Ascending aorta (tissue), 2 donors: ENCODE measurements at regions not wholly inside any gene's neighbourhood (a gene's known extent, or its start where the extent isn't known, plus 50 kb on each side); places are given as distances from the start of the nearest gene placed in this dataset.
A peak's percentile ranks its signal among the peaks of the same experiment; 100 is the strongest.

Source experiments
- DNase-seq, 2 donors: peaks; one replicate each; pipeline ENCODE4 v3.0.0-alpha.2; 2019; ENCODE audit warnings: low spot score in 2 of 2
- H3K27ac ChIP-seq, 2 donors: fragments of 200-600 bp; sonication (generic); one replicate each; pipeline ENCODE4 v1.5.1; 2016 to 2017; ENCODE audit warnings: mild to moderate bottlenecking in 1 of 2
- H3K27me3 ChIP-seq: fragments of 200-600 bp; sonication (generic); one replicate; pipeline ENCODE4 v1.5.1; 2017
- H3K36me3 ChIP-seq, 2 donors: fragments of 200-600 bp; sonication (generic); one replicate each; pipeline ENCODE4 v1.5.1; 2016
- H3K4me1 ChIP-seq, 2 donors: fragments of 200-600 bp; sonication (generic); one replicate each; pipeline ENCODE4 v1.5.1; 2016 to 2017; ENCODE audit warnings: mild to moderate bottlenecking in 1 of 2
- H3K4me3 ChIP-seq, 2 donors: fragments of 200-600 bp; sonication (generic); one replicate each; pipeline ENCODE4 v1.5.1; 2016 to 2017; ENCODE audit warnings: mild to moderate bottlenecking in 1 of 2
- H3K9me3 ChIP-seq, 2 donors: fragments of 200-600 bp; sonication (generic); one replicate each; pipeline ENCODE4 v1.5.1; 2016
- intact Hi-C: fragments of 100-400 bp; cut with DNase I; formaldehyde crosslinking; loops from one replicate; pipeline ENCODE4 v1.15.1; 2023
- TF ChIP-seq, protein P1 (sequence below), 3 experiments: fragments of 200-600 bp in 2 of 3; fragments of 450-650 bp in 1 of 3; sonication (generic) in 2 of 3; IDR thresholded peaks; one replicate each; pipeline ENCODE4 v1.5.1; 2016 to 2019; ENCODE audit warnings: antibody characterized with exemption in 3 of 3, mild to moderate bottlenecking in 1 of 3, moderate library complexity in 1 of 3

DNA sequence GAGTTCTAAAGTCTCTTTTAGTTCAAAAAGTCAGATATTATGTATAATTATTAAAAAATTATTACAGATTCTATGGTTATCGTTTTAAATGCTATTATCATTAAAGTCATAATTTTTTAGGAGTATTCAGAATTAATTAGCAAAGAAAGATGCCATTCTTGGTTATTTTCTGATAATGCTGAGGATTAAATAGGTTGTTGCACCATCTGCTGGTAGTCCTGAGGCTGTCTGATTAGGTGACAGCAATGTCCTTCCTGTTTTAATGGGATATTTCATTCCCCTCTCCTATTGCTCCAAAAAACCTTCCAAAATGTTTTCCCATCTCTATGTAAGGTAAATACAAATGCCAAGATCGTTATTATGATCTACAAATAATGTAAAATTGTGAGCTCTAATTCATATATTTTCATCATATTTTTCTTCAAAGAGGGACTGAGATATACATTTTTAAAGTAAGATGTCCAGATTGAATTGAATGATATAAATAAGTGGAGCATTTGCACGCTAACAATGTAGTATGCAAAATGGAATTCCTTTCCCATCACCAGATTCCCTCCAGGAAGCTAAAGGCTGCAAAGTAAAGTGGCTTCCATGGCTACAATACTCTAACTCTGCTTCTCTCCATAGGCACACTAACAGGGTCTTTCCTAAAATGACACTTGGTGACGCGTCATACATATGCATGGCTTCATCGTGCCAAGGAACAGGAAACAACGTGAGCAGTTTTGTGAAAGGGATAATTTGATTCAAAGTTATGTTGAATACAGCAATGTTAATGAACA is 58.8 kb upstream of the AKR1E2 start:
- intact Hi-C loops: loop anchor here (2.0 to 10.0 kb wide), 7 partner anchors 105 to 1570 kb away; no protein-coding TSS in a partner anchor
- Histone ChIP-seq H3K9me3 (no peaks in the 10 kb centered on the region), H3K4me1 (peaks cover 0 to 15% of the 10 kb centered on the region in 2 donors), H3K4me3 (no peak overlapping the region), H3K36me3 (no peaks in the 10 kb centered on the region), H3K27ac (no peak overlapping the region), H3K27me3 (no peaks in the 10 kb centered on the region)
- DNase-seq: no peak
- TF ChIP-seq, protein P1, sequence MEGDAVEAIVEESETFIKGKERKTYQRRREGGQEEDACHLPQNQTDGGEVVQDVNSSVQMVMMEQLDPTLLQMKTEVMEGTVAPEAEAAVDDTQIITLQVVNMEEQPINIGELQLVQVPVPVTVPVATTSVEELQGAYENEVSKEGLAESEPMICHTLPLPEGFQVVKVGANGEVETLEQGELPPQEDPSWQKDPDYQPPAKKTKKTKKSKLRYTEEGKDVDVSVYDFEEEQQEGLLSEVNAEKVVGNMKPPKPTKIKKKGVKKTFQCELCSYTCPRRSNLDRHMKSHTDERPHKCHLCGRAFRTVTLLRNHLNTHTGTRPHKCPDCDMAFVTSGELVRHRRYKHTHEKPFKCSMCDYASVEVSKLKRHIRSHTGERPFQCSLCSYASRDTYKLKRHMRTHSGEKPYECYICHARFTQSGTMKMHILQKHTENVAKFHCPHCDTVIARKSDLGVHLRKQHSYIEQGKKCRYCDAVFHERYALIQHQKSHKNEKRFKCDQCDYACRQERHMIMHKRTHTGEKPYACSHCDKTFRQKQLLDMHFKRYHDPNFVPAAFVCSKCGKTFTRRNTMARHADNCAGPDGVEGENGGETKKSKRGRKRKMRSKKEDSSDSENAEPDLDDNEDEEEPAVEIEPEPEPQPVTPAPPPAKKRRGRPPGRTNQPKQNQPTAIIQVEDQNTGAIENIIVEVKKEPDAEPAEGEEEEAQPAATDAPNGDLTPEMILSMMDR (IDR thresholded peaks at IDR 0.05): peak; percentile 65 to 81 (median 73)

DNA sequence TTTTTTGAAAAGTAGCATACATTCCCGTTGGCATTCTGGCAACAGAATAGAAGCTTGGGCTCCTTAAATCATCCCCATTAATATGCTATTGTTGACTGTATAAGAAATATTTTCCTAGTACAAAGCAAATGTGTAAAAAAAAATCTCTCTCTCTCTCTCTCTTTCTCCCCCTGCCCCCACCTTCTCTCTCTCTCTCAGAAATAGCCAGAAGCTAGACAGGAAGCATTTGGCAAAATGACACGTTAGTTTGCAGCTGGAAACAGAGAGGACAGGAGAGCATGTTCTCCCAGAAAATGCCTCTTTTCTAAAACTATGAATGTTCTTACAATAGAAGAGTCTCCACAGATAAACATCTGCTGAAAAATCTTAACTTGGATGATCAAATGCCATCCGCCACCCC is 59.6 kb upstream of the AKR1E2 start:
- Histone ChIP-seq H3K4me3 (no peak overlapping the region), H3K9me3 (no peaks in the 10 kb centered on the region), H3K4me1 (peaks cover 0 to 10% of the 10 kb centered on the region in 2 donors), H3K36me3 (no peaks in the 10 kb centered on the region), H3K27me3 (no peaks in the 10 kb centered on the region), H3K27ac (peak overlapping the region in 1 of 2 donors; percentile 37)
- intact Hi-C loops: loop anchor here (2.0 to 10.0 kb wide), 7 partner anchors 104 to 1570 kb away; no protein-coding TSS in a partner anchor
- DNase-seq: no peak
- TF ChIP-seq, protein P1 (IDR thresholded peaks at IDR 0.05): no peak

DNA sequence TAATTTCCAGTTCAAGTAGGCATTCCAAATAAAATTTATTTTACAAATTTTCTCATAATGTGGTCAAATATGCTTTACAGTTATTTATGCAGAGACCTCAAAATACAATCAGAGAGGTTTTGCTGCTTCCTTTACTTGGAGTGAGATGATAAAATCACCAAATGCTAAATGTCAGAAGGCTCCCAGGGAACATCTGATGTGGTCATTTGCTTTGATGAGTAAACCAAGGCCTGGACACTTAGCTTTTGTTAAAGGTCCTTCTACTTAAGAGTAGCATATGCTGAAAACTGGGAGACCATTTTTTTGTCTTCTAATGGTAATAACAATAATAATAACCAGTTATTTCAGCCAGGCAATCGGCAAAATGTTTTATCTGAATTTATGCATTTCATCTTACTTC is 60.6 kb upstream of the AKR1E2 start:
- intact Hi-C loops: loop anchor here (5.0 to 10.0 kb wide), 6 partner anchors 103 to 1533 kb away; no protein-coding TSS in a partner anchor
- no peak for DNase-seq
- Histone ChIP-seq H3K27me3 (no peaks in the 10 kb centered on the region), H3K36me3 (no peaks in the 10 kb centered on the region), H3K27ac (no peak overlapping the region), H3K9me3 (no peaks in the 10 kb centered on the region), H3K4me3 (no peak overlapping the region), H3K4me1 (peaks cover 0 to 5% of the 10 kb centered on the region in 2 donors)
- TF ChIP-seq, protein P1 (IDR thresholded peaks at IDR 0.05): no peak

DNA sequence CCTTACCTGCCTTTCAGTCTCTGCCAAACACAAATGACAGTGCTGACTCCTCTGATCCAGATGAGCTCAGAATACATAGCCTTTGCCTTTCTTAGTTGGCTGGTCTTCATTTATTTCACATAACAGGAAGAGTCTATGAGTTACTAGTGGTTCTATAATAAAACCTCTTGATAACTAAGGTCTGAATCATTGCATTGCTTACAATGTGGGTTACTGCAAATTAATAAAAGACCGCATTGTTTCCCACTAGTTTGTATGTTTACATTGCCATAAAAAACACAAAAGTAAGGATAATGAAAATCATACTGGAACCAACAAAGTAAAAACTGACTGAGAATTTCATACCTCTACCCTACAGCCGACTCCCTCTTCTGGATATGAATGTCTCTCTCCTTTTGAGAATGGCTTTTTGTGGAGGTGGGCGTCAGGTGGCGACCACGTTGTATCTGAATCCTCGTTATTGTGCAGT is 62.0 kb upstream of the AKR1E2 start:
- DNase-seq: no peak
- Histone ChIP-seq H3K4me3 (no peak overlapping the region), H3K27me3 (no peaks in the 10 kb centered on the region), H3K4me1 (peaks cover 0 to 3% of the 10 kb centered on the region in 2 donors), H3K36me3 (no peaks in the 10 kb centered on the region), H3K9me3 (no peaks in the 10 kb centered on the region), H3K27ac (no peak overlapping the region)
- intact Hi-C loops: loop anchor here (10.0 kb wide), 2 partner anchors 699 to 879 kb away; no protein-coding TSS in a partner anchor
- TF ChIP-seq, protein P1 (IDR thresholded peaks at IDR 0.05): no peak

DNA sequence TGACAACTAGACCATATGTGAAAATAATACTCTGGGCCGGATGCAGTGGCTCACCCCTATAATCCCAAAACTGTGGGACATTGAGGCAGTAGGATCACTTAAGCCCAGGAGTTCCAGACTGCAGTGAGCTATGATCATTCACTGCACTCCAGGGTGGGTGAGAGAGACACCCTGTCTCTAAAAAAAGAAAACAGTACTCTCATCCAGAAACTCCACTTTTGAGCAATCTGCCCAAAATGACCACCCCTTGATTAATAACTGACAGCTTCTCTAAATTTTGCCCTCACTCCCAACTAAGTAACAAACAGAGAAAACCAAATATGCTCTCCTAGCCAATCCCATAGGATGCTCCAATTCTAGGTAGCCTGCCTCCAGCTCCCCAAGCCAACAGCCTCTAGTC is 62.5 kb upstream of the AKR1E2 start:
- TF ChIP-seq, protein P1 (IDR thresholded peaks at IDR 0.05): no peak
- no peak for DNase-seq
- Histone ChIP-seq H3K36me3 (no peaks in the 10 kb centered on the region), H3K4me1 (peaks cover 0 to 3% of the 10 kb centered on the region in 2 donors), H3K27me3 (no peaks in the 10 kb centered on the region), H3K27ac (no peak overlapping the region), H3K4me3 (no peak overlapping the region), H3K9me3 (no peaks in the 10 kb centered on the region)
- intact Hi-C loops: loop anchor here (10.0 kb wide), 2 partner anchors 699 to 879 kb away; no protein-coding TSS in a partner anchor
